HCT116 (cell line): ENCODE measurements at regions not wholly inside any gene's neighbourhood (a gene's known extent, or its start where the extent isn't known, plus 50 kb on each side); places are given as distances from the start of the nearest gene placed in this dataset.

Source experiments
- CEBPB ChIP-seq: IDR thresholded peaks from 2 replicates; pipeline ENCODE4 v1.6.1; 2012; ENCODE audit warnings: low read depth
- ELF1 ChIP-seq: IDR thresholded peaks from 2 replicates; pipeline ENCODE4 v1.6.1; 2012; ENCODE audit warnings: low read depth, borderline replicate concordance
- JUND ChIP-seq: IDR thresholded peaks from 2 replicates; pipeline ENCODE4 v1.6.1; 2012
- POLR2A ChIP-seq: IDR thresholded peaks from 2 replicates; pipeline ENCODE4 v1.7.0; 2011; ENCODE audit warnings: borderline replicate concordance; ENCODE audit not compliant: insufficient read depth, insufficient read length; ENCODE audit errors: extremely low read depth
- SP1 ChIP-seq: IDR thresholded peaks from 2 replicates; pipeline ENCODE4 v1.6.1; 2012; ENCODE audit warnings: low read depth
- ZNF274 ChIP-seq: fragments of 200-500 bp; sonication (Bioruptor generic); IDR thresholded peaks from 2 replicates; pipeline ENCODE4 v1.6.1; 2014; ENCODE audit warnings: mild to moderate bottlenecking, low read depth, low read length, inconsistent platforms
- TF ChIP-seq, protein P1 (sequence below), 3 experiments: fragments of 200-600 bp in 1 of 3; sonication (generic) in 1 of 3; IDR thresholded peaks in 2 of 3; conservative IDR thresholded peaks in 1 of 3; 2 replicates each; pipeline ENCODE4 v1.5.1; 2012 to 2017; ENCODE audit warnings: low read depth in 2 of 3, low read length in 2 of 3, antibody characterized with exemption in 1 of 3, borderline replicate concordance in 1 of 3, control low read depth in 1 of 3, mild to moderate bottlenecking in 1 of 3, mixed read lengths in 1 of 3, mixed run types in 1 of 3, moderate library complexity in 1 of 3; ENCODE audit not compliant: insufficient read depth in 1 of 3

DNA sequence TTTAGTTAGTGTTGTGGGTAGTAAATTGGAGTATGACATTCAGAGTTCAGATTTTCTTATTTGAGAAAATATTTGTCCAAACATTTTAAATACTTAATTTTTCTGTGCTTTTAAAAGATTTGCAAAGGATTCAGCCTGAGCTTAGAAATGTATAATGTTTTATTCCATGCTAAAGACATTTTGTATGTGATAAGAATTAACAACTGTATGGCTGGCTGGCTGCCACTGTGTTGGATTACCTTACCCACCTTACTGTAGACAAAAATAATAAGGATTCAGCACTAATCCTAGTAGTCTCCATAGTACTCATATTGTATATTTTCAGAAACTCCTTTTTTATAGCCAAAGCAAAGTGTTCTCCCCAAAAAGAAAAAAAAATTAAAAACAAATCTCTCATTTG is 74.8 kb downstream of the TANC2 start:
- TF ChIP-seq JUND (no peak), ZNF274 (no peak), POLR2A (no peak), ELF1 (no peak), CEBPB (no peak), SP1 (no peak)
- TF ChIP-seq, protein P1, sequence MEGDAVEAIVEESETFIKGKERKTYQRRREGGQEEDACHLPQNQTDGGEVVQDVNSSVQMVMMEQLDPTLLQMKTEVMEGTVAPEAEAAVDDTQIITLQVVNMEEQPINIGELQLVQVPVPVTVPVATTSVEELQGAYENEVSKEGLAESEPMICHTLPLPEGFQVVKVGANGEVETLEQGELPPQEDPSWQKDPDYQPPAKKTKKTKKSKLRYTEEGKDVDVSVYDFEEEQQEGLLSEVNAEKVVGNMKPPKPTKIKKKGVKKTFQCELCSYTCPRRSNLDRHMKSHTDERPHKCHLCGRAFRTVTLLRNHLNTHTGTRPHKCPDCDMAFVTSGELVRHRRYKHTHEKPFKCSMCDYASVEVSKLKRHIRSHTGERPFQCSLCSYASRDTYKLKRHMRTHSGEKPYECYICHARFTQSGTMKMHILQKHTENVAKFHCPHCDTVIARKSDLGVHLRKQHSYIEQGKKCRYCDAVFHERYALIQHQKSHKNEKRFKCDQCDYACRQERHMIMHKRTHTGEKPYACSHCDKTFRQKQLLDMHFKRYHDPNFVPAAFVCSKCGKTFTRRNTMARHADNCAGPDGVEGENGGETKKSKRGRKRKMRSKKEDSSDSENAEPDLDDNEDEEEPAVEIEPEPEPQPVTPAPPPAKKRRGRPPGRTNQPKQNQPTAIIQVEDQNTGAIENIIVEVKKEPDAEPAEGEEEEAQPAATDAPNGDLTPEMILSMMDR (IDR thresholded peaks at IDR 0.05 in 2 of 3, conservative IDR thresholded peaks at IDR 0.05 in 1 of 3; ENCODE audit: borderline replicate concordance in 1 of 3, insufficient read depth in 1 of 3, low read depth in 2 of 3, low read length in 2 of 3) = no peak
